ENCODE measurements at regions not wholly inside any gene's neighbourhood (a gene's known extent, or its start where the extent isn't known, plus 50 kb on each side); places are given as distances from the start of the nearest gene placed in this dataset.

DNA sequence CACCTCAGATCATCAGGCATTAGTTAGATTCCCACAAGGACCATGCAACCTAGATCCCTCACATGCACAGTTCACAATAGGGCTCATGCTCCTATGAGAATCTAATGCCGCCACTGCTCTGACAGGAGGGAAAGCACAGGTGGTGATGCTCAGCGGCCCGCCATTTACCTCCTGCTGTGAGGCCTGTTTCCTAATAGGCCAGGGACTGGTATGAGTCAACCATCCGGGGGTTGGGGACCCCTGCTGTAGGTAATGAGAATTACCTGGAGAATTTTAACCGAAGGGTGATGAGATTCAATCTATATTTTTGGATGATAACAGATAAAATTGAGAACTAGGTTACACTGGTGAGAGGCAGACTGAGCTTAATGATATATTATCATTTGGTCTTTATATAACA lies 101.4 kb downstream of the LACC1 start:
- H3K27me3 ChIP-seq (ENCODE audit: control insufficient read depth in 1 of 2, insufficient read depth in 2 of 2, low read length in 2 of 2), result no peaks in the 10 kb centered on the region
- H3K9me3 ChIP-seq (ENCODE audit: control insufficient read depth in 2 of 2, insufficient read depth in 1 of 2, low read depth in 1 of 2, low read length in 1 of 2), result no peaks in the 10 kb centered on the region
- no peak overlapping the region for H3K27ac ChIP-seq (ENCODE audit: low read depth in 2 of 2, low read length in 1 of 2)
- WGBS, 2 donors, result 92 to 93% methylated on average over 5 of the region's 5 CpGs
- no peaks in the 10 kb centered on the region for H3K36me3 ChIP-seq (ENCODE audit: control insufficient read depth in 2 of 2, insufficient read depth in 2 of 2, low read length in 1 of 2)
- H3K4me3 ChIP-seq (ENCODE audit: low read depth in 1 of 2, low read length in 2 of 2), result no peak overlapping the region
- no peaks in the 10 kb centered on the region for H3K4me1 ChIP-seq (ENCODE audit: control insufficient read depth in 2 of 2, insufficient read depth in 2 of 2, low read length in 1 of 2)

DNA sequence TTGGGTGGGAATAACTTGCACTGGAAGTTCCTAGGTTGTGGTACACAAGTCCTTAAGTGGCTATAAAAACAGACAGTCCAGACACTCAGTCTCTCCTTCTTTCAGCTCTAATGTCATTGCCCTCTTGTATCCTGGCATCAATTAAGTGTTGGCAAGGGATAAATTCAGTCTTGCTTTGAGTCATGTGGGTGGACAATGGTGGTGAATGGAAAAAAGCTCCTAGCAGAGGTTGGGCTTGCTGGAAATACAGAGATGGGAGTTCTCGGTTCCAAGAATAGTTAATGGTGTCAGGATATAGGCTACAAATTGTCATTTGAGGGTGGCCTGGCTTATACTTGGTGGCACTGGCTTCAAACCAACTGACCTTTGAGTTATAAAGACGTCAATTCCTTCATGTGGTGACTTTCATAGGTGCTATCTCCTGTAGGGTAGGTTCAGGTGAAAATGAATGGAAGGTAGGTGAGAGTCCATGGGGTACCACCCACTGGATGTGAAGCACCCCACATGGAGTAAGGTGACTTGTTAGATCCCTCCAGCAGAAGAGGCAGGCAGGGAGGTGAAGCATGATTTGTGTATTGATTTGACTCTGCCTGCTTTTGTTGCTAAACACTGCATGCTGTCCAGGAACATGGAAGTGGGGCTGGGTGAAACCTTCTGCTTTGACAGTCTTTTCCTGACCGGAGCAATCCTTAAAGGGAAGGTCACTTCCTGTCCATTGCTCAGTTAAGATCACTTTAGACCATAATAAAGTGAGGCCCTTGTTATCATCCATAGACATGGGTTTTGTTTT lies 102.0 kb downstream of the LACC1 start:
- Histone ChIP-seq H3K4me1 (ENCODE audit: control insufficient read depth in 2 of 2, insufficient read depth in 2 of 2, low read length in 1 of 2) (no peaks in the 10 kb centered on the region), H3K27ac (ENCODE audit: low read depth in 2 of 2, low read length in 1 of 2) (no peak overlapping the region), H3K9me3 (ENCODE audit: control insufficient read depth in 2 of 2, insufficient read depth in 1 of 2, low read depth in 1 of 2, low read length in 1 of 2) (no peaks in the 10 kb centered on the region), H3K4me3 (ENCODE audit: low read depth in 1 of 2, low read length in 2 of 2) (no peak overlapping the region), H3K36me3 (ENCODE audit: control insufficient read depth in 2 of 2, insufficient read depth in 2 of 2, low read length in 1 of 2) (no peaks in the 10 kb centered on the region), H3K27me3 (ENCODE audit: control insufficient read depth in 1 of 2, insufficient read depth in 2 of 2, low read length in 2 of 2) (no peaks in the 10 kb centered on the region)
- WGBS, 2 donors, result 83 to 87% methylated on average over 3 of the region's 3 CpGs

DNA sequence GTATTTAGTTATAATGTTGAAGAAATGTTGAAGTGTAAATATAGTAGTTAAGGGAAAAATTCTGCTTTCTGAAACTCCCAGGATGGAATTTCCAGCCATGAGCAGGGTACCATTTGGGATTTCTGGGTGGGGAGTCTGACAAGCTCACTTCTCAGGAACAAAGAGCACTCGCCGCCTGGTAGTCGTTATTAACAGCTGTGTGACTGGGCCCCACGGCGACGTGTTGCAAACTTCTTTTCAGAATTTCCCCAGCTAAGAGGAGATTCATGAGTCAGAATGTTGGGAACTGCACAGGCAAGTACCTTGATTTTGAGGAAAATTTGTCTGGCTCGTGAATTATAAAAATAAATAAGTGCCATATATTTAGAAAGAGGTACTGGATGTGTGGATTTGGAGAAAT lies 103.7 kb downstream of the LACC1 start:
- Histone ChIP-seq H3K4me3 (ENCODE audit: low read depth in 1 of 2, low read length in 2 of 2) (no peak overlapping the region), H3K27ac (ENCODE audit: low read depth in 2 of 2, low read length in 1 of 2) (no peak overlapping the region), H3K27me3 (ENCODE audit: control insufficient read depth in 1 of 2, insufficient read depth in 2 of 2, low read length in 2 of 2) (no peaks in the 10 kb centered on the region), H3K9me3 (ENCODE audit: control insufficient read depth in 2 of 2, insufficient read depth in 1 of 2, low read depth in 1 of 2, low read length in 1 of 2) (no peaks in the 10 kb centered on the region), H3K36me3 (ENCODE audit: control insufficient read depth in 2 of 2, insufficient read depth in 2 of 2, low read length in 1 of 2) (no peaks in the 10 kb centered on the region), H3K4me1 (ENCODE audit: control insufficient read depth in 2 of 2, insufficient read depth in 2 of 2, low read length in 1 of 2) (no peaks in the 10 kb centered on the region)
- 52 to 59% methylated on average over 7 of the region's 7 CpGs for WGBS, 2 donors

DNA sequence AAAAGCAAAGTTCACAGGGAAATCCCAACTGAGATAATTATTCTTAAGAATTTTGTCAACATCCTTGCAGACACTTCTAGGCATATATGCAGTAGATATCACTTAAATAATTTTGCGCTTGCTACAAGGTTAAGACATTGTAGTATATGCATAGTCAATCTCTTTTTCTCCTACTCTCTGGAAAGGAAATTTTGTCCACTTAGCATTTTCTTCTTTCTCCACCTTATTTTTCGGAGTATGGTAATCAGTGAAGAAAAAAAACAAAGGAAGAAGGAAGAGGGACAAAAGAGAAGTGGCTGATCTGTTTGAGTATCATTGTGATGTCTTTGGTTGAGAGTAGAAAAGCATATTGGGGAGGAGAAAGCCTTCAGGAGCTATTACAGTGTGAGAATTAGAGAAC lies 104.6 kb downstream of the LACC1 start:
- no peak overlapping the region for H3K4me3 ChIP-seq (ENCODE audit: low read depth in 1 of 2, low read length in 2 of 2)
- H3K36me3 ChIP-seq (ENCODE audit: control insufficient read depth in 2 of 2, insufficient read depth in 2 of 2, low read length in 1 of 2), result no peaks in the 10 kb centered on the region
- H3K27me3 ChIP-seq (ENCODE audit: control insufficient read depth in 1 of 2, insufficient read depth in 2 of 2, low read length in 2 of 2), result no peaks in the 10 kb centered on the region
- no peak overlapping the region for H3K27ac ChIP-seq (ENCODE audit: low read depth in 2 of 2, low read length in 1 of 2)
- 92 to 93% methylated on average over 2 of the region's 2 CpGs for WGBS, 2 donors
- H3K4me1 ChIP-seq (ENCODE audit: control insufficient read depth in 2 of 2, insufficient read depth in 2 of 2, low read length in 1 of 2), result no peaks in the 10 kb centered on the region
- no peaks in the 10 kb centered on the region for H3K9me3 ChIP-seq (ENCODE audit: control insufficient read depth in 2 of 2, insufficient read depth in 1 of 2, low read depth in 1 of 2, low read length in 1 of 2)

DNA sequence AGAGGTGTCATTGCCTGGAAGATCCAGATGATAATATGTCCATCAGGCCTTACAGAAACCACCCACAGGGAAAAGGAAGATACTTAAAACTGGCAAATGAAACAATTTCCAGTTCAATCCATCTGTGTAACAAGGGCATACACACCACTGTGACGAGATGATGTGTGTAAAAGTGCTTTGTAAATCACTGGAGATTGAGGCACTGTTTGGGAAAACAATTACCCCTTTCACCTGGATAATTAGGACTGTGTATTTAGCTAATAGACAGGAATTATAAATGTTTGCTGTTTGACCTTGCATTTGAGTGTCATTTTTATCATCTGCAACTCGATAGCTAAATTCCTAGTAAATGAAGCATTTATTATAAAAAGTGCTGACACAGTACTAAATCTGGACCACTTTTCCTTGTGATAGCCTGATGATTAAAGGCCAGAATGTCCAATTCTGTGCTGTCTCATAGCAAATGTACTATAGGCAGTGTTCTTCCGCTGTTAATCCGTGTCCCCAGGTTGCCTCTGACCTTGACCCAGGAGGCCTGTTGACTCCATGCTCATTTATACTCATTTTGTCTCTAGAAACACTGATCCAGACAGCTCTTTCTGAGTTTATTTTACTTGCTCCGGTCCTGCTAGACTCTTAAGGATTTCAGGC lies 105.8 kb downstream of the LACC1 start:
- Histone ChIP-seq H3K36me3 (ENCODE audit: control insufficient read depth in 2 of 2, insufficient read depth in 2 of 2, low read length in 1 of 2) (no peaks in the 10 kb centered on the region), H3K9me3 (ENCODE audit: control insufficient read depth in 2 of 2, insufficient read depth in 1 of 2, low read depth in 1 of 2, low read length in 1 of 2) (no peaks in the 10 kb centered on the region), H3K4me1 (ENCODE audit: control insufficient read depth in 2 of 2, insufficient read depth in 2 of 2, low read length in 1 of 2) (no peaks in the 10 kb centered on the region), H3K27me3 (ENCODE audit: control insufficient read depth in 1 of 2, insufficient read depth in 2 of 2, low read length in 2 of 2) (no peaks in the 10 kb centered on the region), H3K4me3 (ENCODE audit: low read depth in 1 of 2, low read length in 2 of 2) (no peak overlapping the region), H3K27ac (ENCODE audit: low read depth in 2 of 2, low read length in 1 of 2) (no peak overlapping the region)
- WGBS, 2 donors, result 60 to 70% methylated on average over 5 of the region's 5 CpGs

DNA sequence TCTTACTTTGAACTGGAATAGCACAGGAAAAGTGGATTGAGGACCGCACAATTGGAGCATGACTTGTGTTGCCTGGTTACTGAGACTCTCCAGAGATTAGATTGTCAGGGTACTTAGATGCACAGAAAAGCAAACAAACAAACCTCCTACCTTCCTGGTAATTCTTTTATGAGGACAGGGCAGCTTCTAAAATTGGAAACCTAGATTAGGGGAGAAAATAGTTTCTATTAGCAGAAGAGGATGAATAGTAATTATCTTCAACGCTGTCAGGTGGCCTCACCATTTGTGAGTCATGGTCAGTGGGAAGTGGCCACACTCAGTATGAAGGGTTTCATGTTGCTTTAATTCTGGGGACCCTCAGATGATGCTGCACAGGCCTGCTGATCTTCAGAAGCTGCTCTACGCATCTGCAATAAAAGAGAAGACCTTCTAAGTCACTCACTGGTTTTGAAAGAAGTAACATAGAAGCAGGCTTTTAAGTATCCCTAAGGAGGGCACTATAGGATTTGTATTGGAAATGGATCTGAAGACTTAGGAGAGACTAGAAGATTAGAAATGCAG lies 106.8 kb downstream of the LACC1 start:
- H3K9me3 ChIP-seq (ENCODE audit: control insufficient read depth in 2 of 2, insufficient read depth in 1 of 2, low read depth in 1 of 2, low read length in 1 of 2), result no peaks in the 10 kb centered on the region
- no peak overlapping the region for H3K27ac ChIP-seq (ENCODE audit: low read depth in 2 of 2, low read length in 1 of 2)
- no peak overlapping the region for H3K4me3 ChIP-seq (ENCODE audit: low read depth in 1 of 2, low read length in 2 of 2)
- no peaks in the 10 kb centered on the region for H3K36me3 ChIP-seq (ENCODE audit: control insufficient read depth in 2 of 2, insufficient read depth in 2 of 2, low read length in 1 of 2)
- H3K4me1 ChIP-seq (ENCODE audit: control insufficient read depth in 2 of 2, insufficient read depth in 2 of 2, low read length in 1 of 2), result peaks cover 0 to under 1% of the 10 kb centered on the region in 2 donors
- WGBS, 2 donors, result 62 to 78% methylated on average over 3 of the region's 3 CpGs
- H3K27me3 ChIP-seq (ENCODE audit: control insufficient read depth in 1 of 2, insufficient read depth in 2 of 2, low read length in 2 of 2), result no peaks in the 10 kb centered on the region

DNA sequence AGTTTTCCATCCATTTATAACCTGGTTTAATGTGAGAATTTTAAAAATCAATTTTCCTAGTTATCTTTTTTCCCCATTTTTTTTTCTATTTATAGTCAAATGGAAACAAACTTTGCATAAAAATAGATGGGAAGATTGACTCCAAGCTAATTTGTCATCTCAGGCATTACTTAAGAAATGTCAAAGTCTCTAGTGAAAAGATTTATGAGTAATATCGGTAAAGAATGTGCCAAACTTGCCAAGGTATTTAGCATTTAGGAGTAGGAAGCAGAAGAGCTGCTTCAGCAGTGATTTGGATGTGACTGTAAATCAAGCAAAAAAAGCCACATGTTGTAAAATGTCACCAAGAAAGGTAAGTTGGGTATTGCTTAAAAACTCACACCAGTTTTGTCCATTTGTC lies 108.6 kb downstream of the LACC1 start:
- no peaks in the 10 kb centered on the region for H3K36me3 ChIP-seq (ENCODE audit: control insufficient read depth in 2 of 2, insufficient read depth in 2 of 2, low read length in 1 of 2)
- WGBS, 2 donors, result 26 to 55% methylated on average over 1 of the region's 1 CpG
- H3K4me3 ChIP-seq (ENCODE audit: low read depth in 1 of 2, low read length in 2 of 2), result no peak overlapping the region
- peaks cover 0 to 2% of the 10 kb centered on the region in 2 donors for H3K4me1 ChIP-seq (ENCODE audit: control insufficient read depth in 2 of 2, insufficient read depth in 2 of 2, low read length in 1 of 2)
- H3K27ac ChIP-seq (ENCODE audit: low read depth in 2 of 2, low read length in 1 of 2), result no peak overlapping the region
- H3K9me3 ChIP-seq (ENCODE audit: control insufficient read depth in 2 of 2, insufficient read depth in 1 of 2, low read depth in 1 of 2, low read length in 1 of 2), result no peaks in the 10 kb centered on the region
- no peaks in the 10 kb centered on the region for H3K27me3 ChIP-seq (ENCODE audit: control insufficient read depth in 1 of 2, insufficient read depth in 2 of 2, low read length in 2 of 2)

DNA sequence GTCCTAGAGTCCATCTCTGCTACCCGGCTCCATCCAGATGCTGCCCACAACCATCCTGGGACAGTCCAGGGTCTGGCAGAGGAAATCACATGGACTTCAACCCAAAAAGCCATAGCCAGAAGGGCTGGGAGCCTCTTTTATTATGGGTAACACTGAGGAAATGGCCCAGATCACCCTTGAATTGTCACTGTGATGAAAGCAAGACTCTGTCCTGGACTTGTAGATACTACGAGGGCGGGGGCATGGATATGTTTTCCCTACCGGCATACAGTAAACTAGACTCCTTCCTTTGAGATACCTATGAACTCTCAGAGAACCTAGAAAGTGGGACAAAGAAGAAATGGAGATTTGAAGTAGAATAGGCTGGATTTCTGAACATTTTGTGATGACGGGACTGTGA lies 110.3 kb downstream of the LACC1 start:
- no peak overlapping the region for H3K4me3 ChIP-seq (ENCODE audit: low read depth in 1 of 2, low read length in 2 of 2)
- H3K27ac ChIP-seq (ENCODE audit: low read depth in 2 of 2, low read length in 1 of 2), result no peak overlapping the region
- whole genome bisulfite sequencing, 2 donors, result 89 to 92% methylated on average over 5 of the region's 5 CpGs
- H3K4me1 ChIP-seq (ENCODE audit: control insufficient read depth in 2 of 2, insufficient read depth in 2 of 2, low read length in 1 of 2), result peaks cover 0 to 2% of the 10 kb centered on the region in 2 donors
- H3K36me3 ChIP-seq (ENCODE audit: control insufficient read depth in 2 of 2, insufficient read depth in 2 of 2, low read length in 1 of 2), result no peaks in the 10 kb centered on the region
- no peaks in the 10 kb centered on the region for H3K27me3 ChIP-seq (ENCODE audit: control insufficient read depth in 1 of 2, insufficient read depth in 2 of 2, low read length in 2 of 2)
- H3K9me3 ChIP-seq (ENCODE audit: control insufficient read depth in 2 of 2, insufficient read depth in 1 of 2, low read depth in 1 of 2, low read length in 1 of 2), result peaks cover 1 to 2% of the 10 kb centered on the region in 2 donors

DNA sequence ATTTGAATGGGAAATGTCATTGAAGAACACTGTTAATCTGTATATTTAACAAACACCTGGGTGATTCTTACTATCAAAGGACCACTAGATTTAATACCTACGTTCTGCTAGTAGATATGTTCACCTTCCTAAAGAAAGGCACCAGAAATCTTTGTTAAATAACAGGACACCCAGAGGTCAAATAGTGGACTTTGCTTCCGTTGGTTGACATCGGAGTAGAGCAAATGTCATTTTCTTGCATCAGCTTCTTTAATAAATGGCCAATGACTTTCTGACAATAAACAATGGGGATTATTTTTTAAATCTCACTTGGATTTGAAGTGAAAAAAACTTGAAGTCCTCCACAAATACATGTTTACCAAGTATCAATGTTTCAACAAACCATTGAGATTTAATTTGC lies 111.1 kb downstream of the LACC1 start:
- Histone ChIP-seq H3K9me3 (ENCODE audit: control insufficient read depth in 2 of 2, insufficient read depth in 1 of 2, low read depth in 1 of 2, low read length in 1 of 2) (peaks cover 2 to 7% of the 10 kb centered on the region in 2 donors), H3K4me3 (ENCODE audit: low read depth in 1 of 2, low read length in 2 of 2) (no peak overlapping the region), H3K27ac (ENCODE audit: low read depth in 2 of 2, low read length in 1 of 2) (no peak overlapping the region), H3K36me3 (ENCODE audit: control insufficient read depth in 2 of 2, insufficient read depth in 2 of 2, low read length in 1 of 2) (no peaks in the 10 kb centered on the region), H3K27me3 (ENCODE audit: control insufficient read depth in 1 of 2, insufficient read depth in 2 of 2, low read length in 2 of 2) (no peaks in the 10 kb centered on the region), H3K4me1 (ENCODE audit: control insufficient read depth in 2 of 2, insufficient read depth in 2 of 2, low read length in 1 of 2) (peaks cover 0 to 2% of the 10 kb centered on the region in 2 donors)
- 88 to 92% methylated on average over 3 of the region's 3 CpGs for WGBS, 2 donors

Measured in esophagus (tissue), 2 donors.